ENCODE measurements at regions not wholly inside any gene's neighbourhood (a gene's known extent, or its start where the extent isn't known, plus 50 kb on each side); places are given as distances from the start of the nearest gene placed in this dataset.
"Not testable (repeated sequence)": the region's sequence is repeated elsewhere in the genome, so short reads cannot be mapped to it uniquely, and the experiment has no call there.

DNA sequence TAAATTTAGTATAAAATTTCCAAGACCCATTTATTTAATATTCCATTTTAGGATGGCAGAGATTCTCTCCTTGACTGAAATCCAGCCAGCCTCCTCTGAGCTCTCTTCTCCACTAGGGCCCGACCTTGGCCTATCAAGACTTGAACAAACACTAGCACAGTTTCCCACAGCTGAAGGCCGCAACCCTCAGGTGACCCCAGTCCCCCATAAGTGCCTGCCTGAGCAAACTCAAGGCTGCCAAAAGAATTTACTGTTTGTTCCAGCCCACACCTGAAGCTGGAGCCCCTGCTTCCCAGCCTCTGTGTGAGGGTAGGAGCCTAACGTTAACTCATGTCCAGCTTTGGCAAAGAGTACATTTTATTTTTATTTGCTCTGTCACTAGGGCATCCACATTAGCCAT lies 629.0 kb upstream of the ZFP42 start:
- DNase-seq, result no peak

DNA sequence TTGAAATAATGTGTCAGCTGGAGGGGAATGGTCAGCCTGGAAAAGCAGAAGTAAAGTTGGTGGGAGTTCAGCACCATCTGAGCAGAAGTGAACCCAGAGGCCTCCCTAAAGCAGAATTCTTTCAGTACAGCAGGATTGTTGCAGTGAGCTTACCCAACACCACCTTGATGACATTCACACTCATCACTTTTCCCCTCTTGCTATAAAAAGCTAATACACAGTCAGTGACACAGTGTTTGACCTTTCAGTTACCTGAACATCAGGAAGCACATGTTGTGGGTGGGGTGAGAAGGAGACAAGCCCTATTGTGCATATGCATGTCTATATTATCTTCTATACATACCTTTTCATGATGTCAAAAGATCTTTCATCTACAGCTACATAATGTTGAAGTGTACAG lies 624.7 kb upstream of the ZFP42 start:
- DNase-seq, result peak; percentile 20 to 33

DNA sequence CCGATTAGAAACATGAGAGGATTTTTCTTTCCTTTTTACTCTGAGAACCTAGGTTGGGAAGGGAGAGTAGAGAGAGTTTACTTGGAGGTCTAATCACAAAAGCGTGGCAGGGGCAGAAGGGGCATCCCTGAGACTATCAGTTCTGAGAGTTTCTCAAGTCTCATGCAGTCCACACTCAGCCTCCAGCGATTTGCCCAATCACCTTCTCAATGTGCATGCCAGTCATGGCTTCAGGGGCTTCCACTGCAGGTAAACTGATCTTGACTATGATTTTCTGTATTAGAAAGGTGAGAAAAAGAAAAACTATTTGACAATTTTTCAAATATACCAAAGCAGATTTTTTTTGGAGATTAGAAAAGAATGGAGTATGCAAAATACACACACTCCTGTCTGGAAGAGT lies 617.1 kb upstream of the ZFP42 start:
- no peak for DNase-seq

DNA sequence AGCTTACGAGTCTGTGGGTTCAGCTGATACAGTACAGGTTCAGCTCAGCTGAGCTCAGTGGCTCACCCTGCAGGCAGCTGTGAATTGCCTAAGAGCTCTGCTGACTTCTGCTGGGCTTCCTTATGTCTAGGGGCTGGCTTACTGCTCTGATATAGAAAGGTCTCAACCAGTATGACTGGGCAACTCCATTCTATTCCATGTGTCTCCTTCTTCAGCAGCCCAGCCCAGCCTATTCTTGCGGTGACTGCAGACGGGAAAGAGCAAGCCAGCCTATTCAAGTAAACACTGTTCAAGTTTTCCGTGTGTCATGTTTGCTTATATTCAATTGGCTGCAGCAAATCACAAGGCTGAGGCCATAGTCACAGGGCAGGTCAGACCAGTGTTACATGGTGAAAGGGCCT lies 615.4 kb upstream of the ZFP42 start:
- DNase-seq, result peak; percentile 30 to 61

GRCh38 chr4:187383181-187383580 lies 612.4 kb upstream of the ZFP42 start:
- DNase-seq, result no peak

DNA sequence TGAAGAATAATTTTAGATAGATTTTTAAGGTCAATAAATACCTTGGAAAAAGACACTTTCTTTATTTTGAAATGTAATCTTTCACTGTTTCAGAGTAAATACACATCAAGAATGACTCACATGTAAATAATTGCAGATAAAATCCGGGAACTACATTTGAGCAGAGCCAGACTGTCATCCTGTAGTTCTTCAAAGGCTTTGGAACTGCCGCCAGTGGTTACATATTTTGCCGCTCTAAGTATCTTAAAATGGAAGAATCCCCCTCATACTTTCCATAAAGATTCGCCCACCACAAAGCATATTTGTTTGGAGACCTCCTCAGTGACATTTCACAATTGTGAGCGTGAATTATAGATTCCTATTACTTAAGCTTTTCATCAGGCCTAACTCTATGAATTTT lies 607.8 kb upstream of the ZFP42 start:
- DNase-seq, result no peak

DNA sequence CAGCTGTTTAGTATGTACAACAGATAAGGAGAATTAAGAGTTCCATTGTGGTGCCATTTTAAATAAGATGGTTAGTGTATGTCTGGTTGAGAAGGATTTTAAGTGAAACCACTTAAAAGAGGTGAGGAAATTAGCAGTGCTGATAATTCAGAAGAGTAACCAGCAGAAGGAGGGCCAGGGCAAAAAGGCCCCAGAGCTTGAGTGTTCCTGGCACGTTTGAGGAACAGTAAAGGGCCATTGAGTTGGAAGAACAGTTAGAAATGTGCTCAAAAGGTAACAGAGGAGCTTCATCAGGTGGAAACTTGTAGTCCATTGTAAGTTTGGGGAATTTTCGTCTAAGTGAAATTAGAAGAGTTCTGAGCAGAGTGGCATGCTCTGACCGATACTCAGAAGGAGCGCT lies 606.2 kb upstream of the ZFP42 start:
- DNase-seq, result no peak

DNA sequence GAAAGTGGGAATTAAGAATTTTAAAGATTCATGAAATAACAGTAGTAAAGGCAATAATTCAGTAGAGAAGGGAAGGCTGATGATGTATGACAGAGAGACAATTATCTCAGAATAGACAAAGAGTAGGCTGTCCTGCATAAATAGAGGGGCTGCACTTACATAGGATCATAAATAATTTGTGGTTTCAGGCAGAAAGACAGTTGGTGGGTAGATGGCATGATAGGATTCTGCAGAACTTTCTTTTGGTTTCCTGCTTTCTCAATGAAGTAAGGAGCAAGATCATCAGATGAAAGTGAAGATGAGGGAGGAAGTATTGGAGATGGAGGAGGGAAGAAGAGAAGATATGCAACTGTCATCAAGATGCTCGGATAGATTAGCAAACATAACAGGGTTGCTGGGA lies 604.9 kb upstream of the ZFP42 start:
- no peak for DNase-seq

- no peak for DNase-seq
Measured at GRCh38 chr4:187393531-187394344, 601.8 kb upstream of the ZFP42 start.

DNA sequence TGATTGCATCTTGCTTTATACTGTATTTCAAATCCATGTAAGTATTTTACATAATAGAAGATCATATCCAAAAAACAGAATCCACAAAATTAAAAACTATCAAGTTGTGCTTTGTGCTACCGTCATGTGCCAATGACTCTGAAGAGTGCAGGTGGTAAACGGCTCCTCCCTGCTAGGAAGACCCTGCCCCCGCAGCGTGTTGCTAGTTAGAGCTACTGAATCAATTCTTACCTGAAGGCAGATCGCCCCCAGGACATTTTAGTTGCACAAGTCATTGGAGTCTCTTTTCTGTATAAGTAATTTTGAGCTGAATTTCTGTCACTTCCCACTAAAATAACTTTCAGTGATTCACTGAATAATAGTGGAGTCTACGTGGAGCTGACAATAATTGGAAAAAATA lies 599.5 kb upstream of the ZFP42 start:
- no peak for DNase-seq

- not testable (repeated sequence) for DNase-seq
Measured at GRCh38 chr4:187408447-187408846, 587.1 kb upstream of the ZFP42 start.

GRCh38 chr4:187413564-187414358 lies 581.8 kb upstream of the ZFP42 start:
- no peak for DNase-seq

- no peak for DNase-seq
Measured at GRCh38 chr4:187414716-187415115, 580.9 kb upstream of the ZFP42 start.

GRCh38 chr4:187415231-187415630 lies 580.3 kb upstream of the ZFP42 start:
- DNase-seq, result no peak

DNA sequence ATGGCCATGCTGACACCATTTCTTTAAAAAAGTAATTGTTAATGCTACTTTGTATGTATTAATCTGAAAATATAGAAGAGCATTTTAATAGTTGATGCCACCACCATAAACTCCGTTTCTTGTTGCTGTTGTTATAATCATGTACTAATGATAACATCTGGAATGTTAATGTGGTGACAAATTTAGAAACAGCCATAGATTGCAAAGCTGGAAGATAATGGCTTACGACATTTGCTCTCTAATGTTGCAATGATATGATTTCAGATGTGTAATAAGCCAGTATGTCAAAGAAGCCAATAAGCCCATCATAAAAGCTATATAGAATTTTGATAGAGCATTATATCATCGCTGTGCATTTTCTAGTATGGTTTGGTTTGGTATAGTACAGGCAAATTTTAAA lies 579.4 kb upstream of the ZFP42 start:
- DNase-seq, result no peak

GRCh38 chr4:187417721-187418120 lies 577.9 kb upstream of the ZFP42 start:
- DNase-seq, result no peak

DNA sequence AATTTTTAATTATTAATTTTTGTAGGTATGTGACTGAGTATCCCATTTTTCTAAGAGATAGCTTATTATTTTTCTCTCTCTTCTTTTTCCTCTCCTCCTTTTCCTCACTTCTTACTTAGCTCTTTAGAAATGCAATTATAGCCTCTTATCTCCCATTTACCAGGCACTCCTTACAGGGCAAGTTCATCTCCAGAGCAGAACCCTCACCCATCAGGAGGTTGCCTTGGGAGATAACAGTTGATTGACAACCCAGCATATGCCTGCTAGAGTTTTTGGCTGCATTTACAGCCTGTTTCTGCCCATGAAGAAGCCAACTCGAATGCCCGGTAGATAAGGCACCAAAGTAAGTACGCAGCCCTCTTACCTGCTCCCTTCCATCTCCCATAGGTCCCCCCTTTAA lies 572.9 kb upstream of the ZFP42 start:
- no peak for DNase-seq

DNA sequence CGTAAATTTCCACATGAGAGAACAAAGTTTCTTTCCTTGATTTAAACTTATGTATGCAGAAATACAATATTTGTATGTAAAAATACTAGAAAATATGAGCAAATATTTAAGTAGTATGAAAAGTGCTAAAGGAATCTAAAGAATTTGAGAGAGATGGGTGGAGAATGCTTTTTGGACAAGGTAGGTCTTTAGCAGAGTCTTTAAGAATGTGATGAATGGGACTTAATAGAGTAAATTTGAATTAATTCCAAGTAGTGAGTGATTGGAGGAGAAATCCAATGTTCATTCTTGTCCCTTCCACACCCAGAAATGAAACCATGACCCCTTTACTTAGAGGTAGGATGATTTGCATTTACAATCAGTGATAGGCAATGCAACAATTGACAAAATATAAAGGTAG lies 570.9 kb upstream of the ZFP42 start:
- no peak for DNase-seq

DNA sequence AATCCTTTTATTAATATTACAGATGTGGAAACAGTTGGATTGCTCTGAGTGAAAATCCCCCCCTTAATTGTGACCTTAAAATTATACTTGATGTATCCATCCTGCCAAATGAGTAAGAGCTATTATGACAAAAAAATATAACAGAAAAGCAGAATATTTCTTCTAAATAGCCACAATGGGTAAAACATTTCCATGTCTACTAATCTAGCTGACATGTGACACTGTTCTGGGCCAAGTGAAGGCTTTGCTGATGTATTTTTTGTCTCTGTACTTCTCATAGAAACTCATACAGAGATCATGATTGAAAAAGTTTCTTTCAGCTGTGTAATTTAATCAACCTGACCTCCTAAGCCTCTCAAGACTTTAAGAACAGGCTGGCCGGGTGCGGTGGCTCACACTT lies 569.1 kb upstream of the ZFP42 start:
- no peak for DNase-seq

DNA sequence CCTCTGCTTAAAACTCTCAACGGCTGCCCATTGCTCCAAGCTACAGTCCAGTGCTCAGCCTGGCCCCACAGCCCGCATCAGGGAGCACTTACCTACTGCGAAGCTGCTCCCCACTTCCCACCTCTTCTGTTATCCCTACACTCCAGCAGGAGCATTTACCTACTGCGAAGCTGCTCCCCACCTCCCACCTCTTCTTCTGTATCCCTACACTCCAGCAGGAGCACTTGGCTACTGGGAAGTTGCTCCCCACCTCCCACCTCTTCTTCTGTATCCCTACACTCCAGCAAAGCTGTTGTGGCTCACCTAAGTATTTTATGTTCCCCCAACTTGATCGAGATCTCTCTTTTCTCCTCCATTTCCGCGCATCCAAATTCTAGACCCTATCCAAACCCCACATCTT lies 563.3 kb upstream of the ZFP42 start:
- DNase-seq, result no peak

DNA sequence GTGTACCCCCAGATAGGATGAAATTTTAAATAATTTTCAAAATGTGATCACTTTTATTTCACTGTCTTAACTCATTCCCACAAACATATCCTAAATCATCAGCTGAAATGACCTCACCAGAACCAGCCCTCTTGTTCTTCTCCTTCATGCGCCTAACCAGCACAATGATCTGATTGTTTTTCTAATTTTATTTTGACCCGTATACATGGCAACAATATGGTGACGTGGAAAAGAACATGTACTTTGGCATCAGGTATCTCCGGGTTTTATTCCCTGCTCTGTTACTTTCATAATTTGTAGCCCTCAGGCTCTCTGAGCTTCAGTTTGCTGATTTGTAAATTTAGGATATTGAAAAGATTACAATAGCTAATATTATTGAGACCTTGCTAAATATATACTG lies 562.4 kb upstream of the ZFP42 start:
- no peak for DNase-seq

DNA sequence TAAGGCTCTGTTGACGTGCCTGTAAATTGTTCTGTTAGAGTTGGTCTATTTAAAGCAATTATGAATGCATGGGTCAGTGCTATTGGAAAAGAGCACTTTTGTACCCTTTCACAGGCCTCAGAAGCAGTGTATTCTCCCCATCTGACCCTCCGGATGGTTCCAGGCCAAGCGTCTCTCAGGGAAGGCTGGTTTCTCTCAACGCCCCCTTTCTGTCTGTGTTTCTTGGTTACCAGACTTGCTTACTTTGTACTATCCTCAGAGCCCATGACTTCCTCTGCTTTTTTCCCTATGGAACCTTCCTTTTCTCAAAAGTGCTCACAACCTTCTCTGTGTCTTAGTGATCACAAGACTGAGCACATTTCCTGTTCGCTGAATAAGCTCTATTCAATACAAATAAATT lies 559.3 kb upstream of the ZFP42 start:
- DNase-seq, result no peak

DNA sequence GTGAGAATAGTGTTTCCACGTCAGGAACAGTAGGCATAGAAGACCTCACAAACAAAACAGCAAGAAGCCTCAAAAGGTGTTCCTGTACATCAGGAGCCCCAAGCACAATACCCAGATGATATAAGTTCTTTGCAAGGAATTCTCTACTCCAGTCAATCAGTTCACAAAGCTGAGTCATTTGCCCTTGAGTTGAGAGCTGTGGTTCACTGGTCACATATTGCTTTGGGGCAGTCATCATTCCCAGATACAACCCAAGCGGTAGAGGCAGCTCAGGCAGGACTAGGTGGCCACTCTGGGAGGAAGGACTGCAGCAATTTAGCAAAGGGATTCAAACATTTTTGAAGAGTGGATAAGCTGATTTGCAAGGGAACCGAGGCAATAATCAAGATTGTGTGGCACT lies 551.5 kb upstream of the ZFP42 start:
- DNase-seq, result no peak

- no peak for DNase-seq
Measured at GRCh38 chr4:187449702-187450101, 545.9 kb upstream of the ZFP42 start.

DNA sequence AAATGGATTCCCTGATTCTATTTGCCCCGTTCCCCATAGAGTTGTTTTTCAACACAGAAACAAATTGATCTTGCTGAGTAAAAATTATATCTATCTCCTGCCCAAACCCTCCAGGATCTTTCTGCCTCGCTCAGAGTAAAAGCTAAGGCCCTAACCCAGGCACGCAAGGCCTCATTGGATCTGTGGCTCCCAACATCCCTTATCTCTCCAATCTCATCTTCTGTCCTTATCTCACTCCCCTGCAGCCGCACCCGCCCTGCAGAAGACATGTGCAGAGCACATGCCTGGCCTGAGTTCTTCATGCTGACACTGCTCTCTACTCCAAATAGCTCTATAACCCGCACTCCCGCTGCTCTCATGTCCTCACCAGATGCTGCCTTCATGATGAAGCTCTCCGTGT lies 543.8 kb upstream of the ZFP42 start:
- DNase-seq, result no peak
